ENCODE measurements at regions not wholly inside any gene's neighbourhood (a gene's known extent, or its start where the extent isn't known, plus 50 kb on each side); places are given as distances from the start of the nearest gene placed in this dataset.
A peak's percentile ranks its signal among the peaks of the same experiment; 100 is the strongest.
"Not testable (repeated sequence)": the region's sequence is repeated elsewhere in the genome, so short reads cannot be mapped to it uniquely, and the experiment has no call there.

DNA sequence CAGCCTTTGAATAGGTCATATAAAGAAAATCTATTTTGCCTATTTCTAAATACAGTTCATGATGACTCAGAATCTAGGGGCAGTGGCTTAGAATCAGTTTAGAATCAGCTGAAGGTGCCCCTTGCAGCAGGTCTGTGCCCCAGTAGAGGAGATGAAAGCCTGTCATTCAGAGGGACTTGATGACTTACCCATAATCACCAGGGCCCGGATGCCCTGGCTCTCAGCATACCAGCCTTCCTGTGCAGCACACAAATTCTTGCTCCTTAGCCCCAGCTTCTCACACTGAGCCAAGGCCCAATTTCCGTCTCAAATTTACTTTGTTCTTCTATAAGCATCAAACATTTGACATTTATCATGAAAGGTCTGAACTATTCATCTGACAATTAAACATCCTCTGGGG lies 83.2 kb upstream of the EOMES start:
- Mint-ChIP-seq H3K9me3 (ENCODE audit: low read depth) (no peaks in the 10 kb centered on the region), H3K4me1 (ENCODE audit: low read depth) (no peaks in the 10 kb centered on the region), H3K4me3 (ENCODE audit: low read depth) (no peak overlapping the region), H3K36me3 (ENCODE audit: insufficient read depth) (no peaks in the 10 kb centered on the region), H3K27me3 (no peaks in the 10 kb centered on the region), H3K27ac (no peak overlapping the region)
- DNase-seq (ENCODE audit: low spot score, unreplicated experiment): no peak
- TF ChIP-seq, protein P1, sequence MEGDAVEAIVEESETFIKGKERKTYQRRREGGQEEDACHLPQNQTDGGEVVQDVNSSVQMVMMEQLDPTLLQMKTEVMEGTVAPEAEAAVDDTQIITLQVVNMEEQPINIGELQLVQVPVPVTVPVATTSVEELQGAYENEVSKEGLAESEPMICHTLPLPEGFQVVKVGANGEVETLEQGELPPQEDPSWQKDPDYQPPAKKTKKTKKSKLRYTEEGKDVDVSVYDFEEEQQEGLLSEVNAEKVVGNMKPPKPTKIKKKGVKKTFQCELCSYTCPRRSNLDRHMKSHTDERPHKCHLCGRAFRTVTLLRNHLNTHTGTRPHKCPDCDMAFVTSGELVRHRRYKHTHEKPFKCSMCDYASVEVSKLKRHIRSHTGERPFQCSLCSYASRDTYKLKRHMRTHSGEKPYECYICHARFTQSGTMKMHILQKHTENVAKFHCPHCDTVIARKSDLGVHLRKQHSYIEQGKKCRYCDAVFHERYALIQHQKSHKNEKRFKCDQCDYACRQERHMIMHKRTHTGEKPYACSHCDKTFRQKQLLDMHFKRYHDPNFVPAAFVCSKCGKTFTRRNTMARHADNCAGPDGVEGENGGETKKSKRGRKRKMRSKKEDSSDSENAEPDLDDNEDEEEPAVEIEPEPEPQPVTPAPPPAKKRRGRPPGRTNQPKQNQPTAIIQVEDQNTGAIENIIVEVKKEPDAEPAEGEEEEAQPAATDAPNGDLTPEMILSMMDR (IDR thresholded peaks at IDR 0.05; ENCODE audit: unreplicated experiment): no peak

DNA sequence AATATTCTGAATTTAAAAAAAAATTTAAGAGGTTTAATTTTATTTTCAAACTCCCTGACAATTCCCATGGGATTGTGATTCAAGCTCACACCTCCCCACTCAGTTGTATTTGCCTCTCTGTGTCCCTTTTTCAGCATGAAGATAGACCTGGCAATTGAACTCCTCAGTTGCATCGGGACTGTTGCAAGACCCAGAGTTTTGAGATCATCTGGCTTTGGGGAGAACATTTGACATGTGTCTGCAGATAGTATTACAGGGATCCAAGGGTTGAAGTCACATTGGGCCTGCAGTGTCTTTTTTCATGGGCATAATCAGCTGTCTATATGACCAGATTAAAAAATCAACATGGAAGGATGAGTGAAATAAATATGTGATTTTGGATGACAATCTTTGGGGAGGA lies 91.1 kb upstream of the EOMES start:
- no peaks in the 10 kb centered on the region for H3K27me3 Mint-ChIP-seq
- no peak overlapping the region for H3K27ac Mint-ChIP-seq
- H3K9me3 Mint-ChIP-seq (ENCODE audit: low read depth): peaks cover 3% of the 10 kb centered on the region
- no peaks in the 10 kb centered on the region for H3K4me1 Mint-ChIP-seq (ENCODE audit: low read depth)
- no peaks in the 10 kb centered on the region for H3K36me3 Mint-ChIP-seq (ENCODE audit: insufficient read depth)
- TF ChIP-seq, protein P1 (IDR thresholded peaks at IDR 0.05; ENCODE audit: unreplicated experiment): no peak
- no peak overlapping the region for H3K4me3 Mint-ChIP-seq (ENCODE audit: low read depth)
- no peak for DNase-seq (ENCODE audit: low spot score, unreplicated experiment)

DNA sequence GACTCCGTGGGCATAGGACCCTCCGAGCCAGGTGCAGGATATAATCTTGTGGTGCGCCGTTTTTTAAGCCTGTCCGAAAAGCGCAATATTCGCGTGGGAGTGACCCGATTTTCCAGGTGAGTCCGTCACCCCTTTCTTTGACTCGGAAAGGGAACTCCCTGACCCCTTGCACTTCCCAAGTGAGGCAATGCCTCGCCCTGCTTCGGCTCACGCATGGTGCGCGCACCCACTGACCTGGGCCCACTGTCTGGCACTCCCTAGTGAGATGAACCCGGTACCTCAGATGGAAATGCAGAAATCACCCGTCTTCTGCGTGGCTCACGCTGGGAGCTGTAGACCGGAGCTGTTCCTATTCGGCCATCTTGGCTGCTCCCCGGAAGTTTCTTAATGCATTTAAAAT lies 99.5 kb upstream of the EOMES start:
- not testable (repeated sequence) for H3K36me3 Mint-ChIP-seq (ENCODE audit: insufficient read depth); DNase-seq (ENCODE audit: low spot score, unreplicated experiment); H3K9me3 Mint-ChIP-seq (ENCODE audit: low read depth); H3K27me3 Mint-ChIP-seq; H3K4me1 Mint-ChIP-seq (ENCODE audit: low read depth)
- Mint-ChIP-seq H3K27ac (peak overlapping the region; percentile 62), H3K4me3 (ENCODE audit: low read depth) (peak overlapping the region; percentile 72)

DNA sequence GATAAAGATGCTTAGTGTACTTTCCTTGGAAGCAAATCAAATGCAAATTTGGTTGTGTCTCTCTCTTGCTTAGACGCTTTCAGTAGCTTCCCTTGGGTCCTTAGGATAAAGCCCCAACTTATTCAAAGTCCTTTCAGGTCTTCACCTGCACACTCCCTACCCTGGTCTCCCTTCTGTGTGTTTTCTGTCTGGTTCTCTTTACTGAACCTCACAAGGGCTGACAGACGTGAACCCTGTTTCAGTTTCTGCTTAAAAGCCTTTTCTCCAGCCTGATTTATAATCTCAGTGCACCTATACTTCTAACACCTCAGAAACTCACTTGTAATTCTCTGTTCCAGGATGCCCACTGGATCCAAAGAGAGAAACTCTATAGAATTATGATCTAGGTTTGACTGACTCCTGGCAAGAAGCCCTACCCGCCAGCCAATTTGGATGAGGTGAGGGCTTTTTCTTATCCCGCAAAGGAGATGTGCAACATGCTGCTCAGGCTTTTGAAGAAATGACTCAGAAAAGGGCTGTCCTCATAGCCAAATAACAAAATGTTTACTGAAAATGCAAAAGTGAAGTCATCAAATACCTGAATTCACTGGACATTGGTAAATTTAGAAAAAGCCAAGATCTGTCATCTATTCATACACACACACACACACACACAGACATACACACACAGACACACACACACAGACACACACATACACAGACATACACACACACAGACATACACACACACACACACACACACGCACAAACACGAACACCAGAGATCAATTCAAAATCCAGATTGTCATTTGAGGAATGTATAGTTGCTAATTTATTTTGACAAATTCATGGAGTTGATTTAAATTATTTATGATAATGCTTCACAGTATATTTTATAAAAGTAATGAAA lies 102.4 kb upstream of the EOMES start:
- Mint-ChIP-seq H3K4me1 (ENCODE audit: low read depth) (peaks cover 12% of the 10 kb centered on the region), H3K27ac (no peak overlapping the region), H3K4me3 (ENCODE audit: low read depth) (no peak overlapping the region), H3K36me3 (ENCODE audit: insufficient read depth) (no peaks in the 10 kb centered on the region), H3K9me3 (ENCODE audit: low read depth) (no peaks in the 10 kb centered on the region), H3K27me3 (no peaks in the 10 kb centered on the region)
- no peak for DNase-seq (ENCODE audit: low spot score, unreplicated experiment)
- TF ChIP-seq, protein P1 (IDR thresholded peaks at IDR 0.05; ENCODE audit: unreplicated experiment): no peak

DNA sequence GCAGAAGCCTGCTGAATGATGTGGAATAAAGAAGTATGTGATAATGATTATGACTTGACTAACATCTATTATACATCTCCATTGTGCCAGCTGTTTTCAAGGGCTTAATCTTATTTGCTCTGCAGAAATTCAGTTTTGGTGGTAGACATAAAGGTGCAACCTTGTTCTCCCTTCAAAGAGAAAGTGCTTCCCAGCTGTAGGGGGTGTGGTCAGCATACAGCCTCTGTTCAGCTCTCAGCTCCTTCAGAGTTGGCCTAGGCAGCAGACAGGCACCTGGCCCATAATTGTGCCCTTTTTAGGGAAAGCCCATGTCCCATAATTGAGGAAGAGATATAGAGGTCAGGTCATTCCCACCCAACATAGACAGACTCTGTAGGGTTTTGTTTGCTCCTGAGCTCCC lies 104.3 kb upstream of the EOMES start:
- H3K36me3 Mint-ChIP-seq (ENCODE audit: insufficient read depth): no peaks in the 10 kb centered on the region
- H3K4me3 Mint-ChIP-seq (ENCODE audit: low read depth): no peak overlapping the region
- H3K27ac Mint-ChIP-seq: no peak overlapping the region
- no peaks in the 10 kb centered on the region for H3K9me3 Mint-ChIP-seq (ENCODE audit: low read depth)
- no peak for DNase-seq (ENCODE audit: low spot score, unreplicated experiment)
- TF ChIP-seq, protein P1 (IDR thresholded peaks at IDR 0.05; ENCODE audit: unreplicated experiment): no peak
- no peaks in the 10 kb centered on the region for H3K27me3 Mint-ChIP-seq
- H3K4me1 Mint-ChIP-seq (ENCODE audit: low read depth): peaks cover 12% of the 10 kb centered on the region

DNA sequence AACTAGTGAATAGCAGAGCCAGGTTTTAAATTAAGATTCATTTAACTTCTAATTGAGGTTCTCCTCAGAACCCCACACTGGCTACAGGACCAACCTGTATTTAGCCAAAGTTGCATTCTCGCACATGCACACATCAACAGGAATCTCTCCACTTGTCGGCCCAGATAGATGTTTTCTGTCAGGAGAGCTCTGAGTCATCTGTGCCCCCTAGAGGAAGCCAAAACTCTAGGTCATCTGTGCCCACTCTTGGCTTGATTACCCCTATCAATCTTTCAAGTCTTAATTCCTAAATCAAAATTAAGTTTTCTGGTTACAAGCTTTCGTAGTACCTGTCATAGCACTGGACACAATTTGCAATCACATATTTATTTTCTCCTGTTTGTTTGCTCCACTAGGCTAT lies 104.9 kb upstream of the EOMES start:
- H3K4me1 Mint-ChIP-seq (ENCODE audit: low read depth): peaks cover 12% of the 10 kb centered on the region
- H3K27me3 Mint-ChIP-seq: no peaks in the 10 kb centered on the region
- TF ChIP-seq, protein P1 (IDR thresholded peaks at IDR 0.05; ENCODE audit: unreplicated experiment): no peak
- H3K9me3 Mint-ChIP-seq (ENCODE audit: low read depth): no peaks in the 10 kb centered on the region
- no peaks in the 10 kb centered on the region for H3K36me3 Mint-ChIP-seq (ENCODE audit: insufficient read depth)
- H3K27ac Mint-ChIP-seq: no peak overlapping the region
- no peak overlapping the region for H3K4me3 Mint-ChIP-seq (ENCODE audit: low read depth)
- no peak for DNase-seq (ENCODE audit: low spot score, unreplicated experiment)

Data from progenitor cell of endocrine pancreas (in vitro differentiated cells).